ENCODE measurements at regions not wholly inside any gene's neighbourhood (a gene's known extent, or its start where the extent isn't known, plus 50 kb on each side); places are given as distances from the start of the nearest gene placed in this dataset.

GRCh38 chr18:31241425-31241824 is 76.5 kb upstream of the DSG1 start:
- Histone ChIP-seq H3K4me3 (ENCODE audit: low read length) (no peak overlapping the region), H4K20me1 (ENCODE audit: low read length) (no peaks in the 10 kb centered on the region), H2AFZ (ENCODE audit: low read length) (peak overlapping the region; percentile 12; the same call in 1 of the 2 replicates), H3K27ac (ENCODE audit: low read length) (peak overlapping the region; percentile 90), H3K4me2 (ENCODE audit: low read length) (peak overlapping the region; percentile 71), H3K79me2 (ENCODE audit: low read length) (no peaks in the 10 kb centered on the region), H3K9me2 (replicated peaks; ENCODE audit: low read length) (no peaks in the 10 kb centered on the region), H3K36me3 (ENCODE audit: low read depth, low read length) (no peaks in the 10 kb centered on the region), H3K9me3 (ENCODE audit: low read length) (no peaks in the 10 kb centered on the region), H3K27me3 (ENCODE audit: low read length) (no peaks in the 10 kb centered on the region), H3F3A (ENCODE audit: low read length, unreplicated experiment) (no peaks in the 10 kb centered on the region), H3K4me1 (ENCODE audit: insufficient read depth, low read length) (peaks cover 35% of the 10 kb centered on the region), H3K9ac (ENCODE audit: low read length) (peak overlapping the region; percentile 63)
- no peak for TF ChIP-seq CTCF (conservative IDR thresholded peaks at IDR 0.05; ENCODE audit: low read depth, low read length)
- TF ChIP-seq EZH2phosphoT487 (IDR thresholded peaks at IDR 0.05; ENCODE audit: borderline replicate concordance, low read length), result no peak
- TF ChIP-seq EZH2 (IDR thresholded peaks at IDR 0.05; ENCODE audit: low read length, unreplicated experiment), result no peak
- CTCF ChIA-PET, result interaction anchor here (0.6 to 0.8 kb wide), 2 partner anchors 34 to 175 kb away, joined by 4 read pairs; no protein-coding TSS in a partner anchor
- POLR2A ChIA-PET (ENCODE audit: unreplicated experiment), result no interaction called here
- DNase-seq, result peak; percentile 49
- intact Hi-C loops (cut with micrococcal nuclease), result loop anchor here (1.0 to 2.0 kb wide), 2 partner anchors 35 to 230 kb away; no protein-coding TSS in a partner anchor
- no TSS peak for BruUV-seq (replicated peaks)
- peak; percentile 30 for ATAC-seq

- Histone ChIP-seq H3K79me2 (ENCODE audit: low read length) (no peaks in the 10 kb centered on the region), H3K9ac (ENCODE audit: low read length) (peak overlapping the region; percentile 63; the same call in 1 of the 2 replicates), H3K4me2 (ENCODE audit: low read length) (peak overlapping the region; percentile 71), H3K4me1 (ENCODE audit: insufficient read depth, low read length) (peaks cover 35% of the 10 kb centered on the region), H3K9me2 (replicated peaks; ENCODE audit: low read length) (no peaks in the 10 kb centered on the region), H3K4me3 (ENCODE audit: low read length) (peak overlapping the region; percentile 44; the same call in 1 of the 2 replicates), H3K36me3 (ENCODE audit: low read depth, low read length) (no peaks in the 10 kb centered on the region), H2AFZ (ENCODE audit: low read length) (peak overlapping the region; percentile 34; the same call in 1 of the 2 replicates), H3K27ac (ENCODE audit: low read length) (peak overlapping the region; percentile 90), H4K20me1 (ENCODE audit: low read length) (no peaks in the 10 kb centered on the region), H3K27me3 (ENCODE audit: low read length) (no peaks in the 10 kb centered on the region), H3F3A (ENCODE audit: low read length, unreplicated experiment) (no peaks in the 10 kb centered on the region), H3K9me3 (ENCODE audit: low read length) (no peaks in the 10 kb centered on the region)
- peak; percentile 85 for DNase-seq
- TF ChIP-seq EZH2 (IDR thresholded peaks at IDR 0.05; ENCODE audit: low read length, unreplicated experiment) (no peak), EZH2phosphoT487 (IDR thresholded peaks at IDR 0.05; ENCODE audit: borderline replicate concordance, low read length) (no peak), CTCF (conservative IDR thresholded peaks at IDR 0.05; ENCODE audit: low read depth, low read length) (peak; percentile 64; the same call in 1 of the 2 replicates)
- ChIA-PET POLR2A (ENCODE audit: unreplicated experiment) (no interaction called here), CTCF (interaction anchor here (0.6 to 0.8 kb wide), 3 partner anchors 35 to 176 kb away, joined by 3 to 4 read pairs (median 4); no protein-coding TSS in a partner anchor)
- BruUV-seq (replicated peaks), result no TSS peak
- intact Hi-C loops (cut with micrococcal nuclease), result loop anchor here (1.0 to 2.0 kb wide), 3 partner anchors 35 to 231 kb away; no protein-coding TSS in a partner anchor
- peak; percentile 93 for ATAC-seq
Observed at GRCh38 chr18:31241900-31242409, 76.0 kb upstream of the DSG1 start.
